A673 (cell line): ENCODE measurements at regions not wholly inside any gene's neighbourhood (a gene's known extent, or its start where the extent isn't known, plus 50 kb on each side); places are given as distances from the start of the nearest gene placed in this dataset.

Source experiments
- EZH2 ChIP-seq: fragments of 200-600 bp; sonication (generic); IDR thresholded peaks from 2 replicates; pipeline ENCODE4 v1.6.1; 2017; ENCODE audit warnings: borderline replicate concordance, low read depth, mild to moderate bottlenecking, mixed read lengths, antibody characterized with exemption, low read length; ENCODE audit not compliant: poor library complexity, severe bottlenecking
- TF ChIP-seq, protein P1 (sequence below): fragments of 300-800, 200-600 bp; sonication (generic); conservative IDR thresholded peaks from 2 replicates; pipeline ENCODE4 v1.5.1; 2017; ENCODE audit warnings: low read depth, mild to moderate bottlenecking, antibody characterized with exemption, low read length, moderate library complexity, mixed read lengths

DNA sequence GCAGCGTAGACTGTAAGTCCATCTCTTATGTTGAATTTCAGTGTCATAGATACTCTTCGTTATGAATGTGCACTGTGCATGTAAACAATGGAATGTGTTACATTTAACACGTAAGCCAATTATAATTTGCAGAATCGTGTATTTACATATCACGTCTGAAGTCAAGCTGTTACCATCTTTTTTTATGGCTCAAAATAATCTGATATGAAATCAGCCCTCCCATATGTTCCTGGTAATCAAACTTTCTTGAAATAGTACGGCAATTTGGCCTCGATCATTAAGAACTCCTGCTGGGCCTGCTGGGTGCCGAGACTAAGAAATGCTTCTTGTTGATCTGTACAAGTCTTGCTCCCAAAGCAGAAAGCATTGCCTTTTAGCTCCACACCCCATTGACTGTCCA, 89.6 kb upstream of the DOK5 start:
- TF ChIP-seq, protein P1, sequence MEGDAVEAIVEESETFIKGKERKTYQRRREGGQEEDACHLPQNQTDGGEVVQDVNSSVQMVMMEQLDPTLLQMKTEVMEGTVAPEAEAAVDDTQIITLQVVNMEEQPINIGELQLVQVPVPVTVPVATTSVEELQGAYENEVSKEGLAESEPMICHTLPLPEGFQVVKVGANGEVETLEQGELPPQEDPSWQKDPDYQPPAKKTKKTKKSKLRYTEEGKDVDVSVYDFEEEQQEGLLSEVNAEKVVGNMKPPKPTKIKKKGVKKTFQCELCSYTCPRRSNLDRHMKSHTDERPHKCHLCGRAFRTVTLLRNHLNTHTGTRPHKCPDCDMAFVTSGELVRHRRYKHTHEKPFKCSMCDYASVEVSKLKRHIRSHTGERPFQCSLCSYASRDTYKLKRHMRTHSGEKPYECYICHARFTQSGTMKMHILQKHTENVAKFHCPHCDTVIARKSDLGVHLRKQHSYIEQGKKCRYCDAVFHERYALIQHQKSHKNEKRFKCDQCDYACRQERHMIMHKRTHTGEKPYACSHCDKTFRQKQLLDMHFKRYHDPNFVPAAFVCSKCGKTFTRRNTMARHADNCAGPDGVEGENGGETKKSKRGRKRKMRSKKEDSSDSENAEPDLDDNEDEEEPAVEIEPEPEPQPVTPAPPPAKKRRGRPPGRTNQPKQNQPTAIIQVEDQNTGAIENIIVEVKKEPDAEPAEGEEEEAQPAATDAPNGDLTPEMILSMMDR: no peak
- no peak for TF ChIP-seq EZH2
